Cardiac fibroblast (primary cell): ENCODE measurements at regions not wholly inside any gene's neighbourhood (a gene's known extent, or its start where the extent isn't known, plus 50 kb on each side); places are given as distances from the start of the nearest gene placed in this dataset.
"Not testable (repeated sequence)": the region's sequence is repeated elsewhere in the genome, so short reads cannot be mapped to it uniquely, and the experiment has no call there.

Source experiments
- DNase-seq, 2 donors: peaks; one replicate each; pipeline versions ENCODE4 v3.0.0 to v3.0.0-alpha.2; 2010; ENCODE audit warnings: low read depth in 2 of 2
- H3K4me3 ChIP-seq, 2 donors: replicated peaks in 1 of 2; 1 replicate in 1 of 2; 2 replicates in 1 of 2; pipeline ENCODE4 v1.5.1; 2011; ENCODE audit warnings: low read depth in 2 of 2, low read length in 2 of 2, mild to moderate bottlenecking in 2 of 2, moderate library complexity in 1 of 2

- peak; percentile 2 to 18 for DNase-seq
- not testable (repeated sequence) for H3K4me3 ChIP-seq
These were observed 59.3 kb downstream of the NUTM2D start for GRCh38 chr10:87416892-87417291.

GRCh38 chr10:87422641-87423040 is 65.1 kb downstream of the NUTM2D start:
- not testable (repeated sequence) for DNase-seq

GRCh38 chr10:87424697-87425373 is 67.3 kb downstream of the NUTM2D start:
- DNase-seq = not testable (repeated sequence)

More at GRCh38 chr10:87422641-87423040, 65.1 kb downstream of the NUTM2D start:
- not testable (repeated sequence) for H3K4me3 ChIP-seq

DNA sequence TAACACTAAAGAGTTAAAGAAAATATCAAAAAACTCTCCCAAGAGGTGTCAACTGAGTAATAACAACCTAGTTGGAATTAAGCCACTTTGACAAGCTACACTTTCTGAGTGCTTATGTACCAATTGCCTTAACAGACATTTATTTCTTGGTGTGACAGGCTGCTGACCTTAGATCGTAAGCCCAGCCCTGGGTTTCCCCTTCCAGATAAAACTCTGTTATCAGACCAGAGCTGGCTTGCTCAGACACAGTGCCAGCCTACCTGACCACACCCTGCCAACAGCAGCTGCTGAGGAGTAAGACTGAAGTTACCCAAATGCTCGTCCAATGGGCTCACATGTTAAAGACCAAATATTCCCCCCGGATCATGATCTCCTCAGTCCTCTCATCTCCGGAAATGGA is 70.9 kb upstream of the MINPP1 start:
- H3K4me3 ChIP-seq, DNase-seq: not testable (repeated sequence)

More at GRCh38 chr10:87424697-87425373, 67.3 kb downstream of the NUTM2D start:
- not testable (repeated sequence) for H3K4me3 ChIP-seq

DNA sequence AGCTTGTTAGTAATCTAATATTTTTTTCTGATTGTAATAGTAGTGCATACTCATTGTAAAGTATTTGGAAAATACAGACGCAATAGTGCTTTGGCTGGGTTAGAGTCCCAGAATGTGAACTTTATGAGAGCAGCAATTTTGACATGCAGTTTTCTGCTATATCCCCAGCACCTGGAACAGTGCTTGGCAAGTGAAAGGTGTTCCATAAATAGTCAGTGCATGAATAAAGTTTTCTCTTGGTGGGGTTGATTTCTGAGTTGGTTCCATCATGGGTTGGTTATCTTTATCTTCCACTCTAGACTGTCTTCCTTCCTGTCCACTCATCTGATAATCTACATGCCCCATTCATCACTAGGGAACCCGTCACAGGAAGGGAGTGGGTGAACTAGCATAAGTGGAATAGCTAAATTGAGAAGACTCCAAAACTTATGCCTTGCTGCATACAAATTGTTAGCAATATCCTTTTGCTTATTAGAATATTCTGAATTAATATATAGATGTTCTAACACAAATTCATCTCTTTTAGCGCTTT is 69.3 kb upstream of the MINPP1 start:
- H3K4me3 ChIP-seq, DNase-seq: not testable (repeated sequence)

GRCh38 chr10:87436104-87436503 is 68.6 kb upstream of the MINPP1 start:
- not testable (repeated sequence) for H3K4me3 ChIP-seq

DNA sequence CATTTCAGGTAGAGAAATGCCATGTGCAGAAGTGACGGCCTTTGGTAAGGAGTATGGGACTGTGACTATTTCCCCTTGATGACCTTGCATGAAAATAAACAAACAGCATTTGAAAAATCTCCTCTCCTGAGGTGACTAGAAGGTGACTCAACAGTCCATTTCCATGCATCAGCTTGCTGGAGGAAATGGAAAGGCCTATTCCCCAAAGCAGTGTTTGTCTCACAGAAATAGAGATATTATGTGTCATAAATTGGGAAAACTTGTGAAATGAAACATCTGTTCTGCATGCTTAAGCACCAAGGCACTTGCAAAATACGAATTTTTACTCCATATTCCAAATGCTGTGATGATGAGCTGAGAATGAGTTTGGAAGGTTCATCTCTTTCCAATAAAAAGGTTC is 67.2 kb upstream of the MINPP1 start:
- peak; percentile 47 to 82 for DNase-seq
- not testable (repeated sequence) for H3K4me3 ChIP-seq

More at GRCh38 chr10:87436104-87436503, 68.6 kb upstream of the MINPP1 start:
- DNase-seq = not testable (repeated sequence)
